HCT116 (cell line): ENCODE measurements at regions not wholly inside any gene's neighbourhood (a gene's known extent, or its start where the extent isn't known, plus 50 kb on each side); places are given as distances from the start of the nearest gene placed in this dataset.

ENCODE experiments used
- ATAC-seq: fragments of 200-7000 bp; cut with Tn5 transposase; 2 replicates; pipeline ENCODE4 v1.9.1; 2020; ENCODE audit warnings: mild to moderate bottlenecking, moderate library complexity
- BruUV-seq: library from RNA; stranded (reverse); fragments of 400-500 nt; replicated peaks from 2 replicates; lab custom pipeline; 2021; lab: Mats Ljungman, UMichigan
- CTCF ChIA-PET: fragments of 300-600 bp; sonication (Branson Sonifier 250); formaldehyde crosslinking; loops from one replicate; lab custom pipeline; 2021; ENCODE audit warnings: antibody characterized with exemption; lab: Charles Lee
- POLR2A ChIA-PET: fragments of 300-600, 350-600 bp; sonication (Branson Sonifier 250); formaldehyde crosslinking; loops from one replicate; lab custom pipeline; 2021; ENCODE audit warnings: antibody characterized with exemption; lab: Charles Lee
- RAD21 ChIA-PET, 2 experiments: fragments of 300-600 bp; sonication (Branson Sonifier 250); formaldehyde crosslinking; loops; one replicate each; lab custom pipeline; 2023; ENCODE audit warnings: low total read pairs in 2 of 2; ENCODE audit not compliant: uncharacterized antibody in 2 of 2, unreplicated experiment in 2 of 2, low non-redundant PET in 1 of 2; lab: Charles Lee
- DNase-seq: peaks from one replicate; pipeline ENCODE4 v3.0.0-alpha.2; 2010; ENCODE audit warnings: low read depth, low spot score
- H2AFZ ChIP-seq: fragments of 200-600 bp; shearing (Covaris generic), sonication (generic); 2 replicates; pipeline ENCODE4 v1.6.1; 2017; ENCODE audit warnings: low read depth, mixed run types, mixed read lengths, antibody characterized with exemption, low read length; ENCODE audit not compliant: poor library complexity, severe bottlenecking
- H3K27ac ChIP-seq: 2 replicates; pipeline ENCODE4 v1.5.1; 2012; ENCODE audit warnings: low read depth, low read length
- H3K27me3 ChIP-seq: fragments of 200-600 bp; sonication (generic); 2 replicates; pipeline ENCODE4 v1.6.1; 2016; ENCODE audit warnings: mixed run types, low read length, mixed read lengths; ENCODE audit not compliant: insufficient read depth
- H3K36me3 ChIP-seq, 2 experiments: fragments of 200-500 bp in 1 of 2; fragments of 200-600 bp in 1 of 2; sonication (Bioruptor generic) in 1 of 2; sonication (generic) in 1 of 2; 2 replicates each; pipeline versions ENCODE4 v1.5.1 to v1.6.1; 2014 to 2016; ENCODE audit warnings: low read length in 2 of 2, inconsistent platforms in 1 of 2, mixed read lengths in 1 of 2, mixed run types in 1 of 2; ENCODE audit not compliant: insufficient read depth in 2 of 2, control insufficient read depth in 1 of 2
- H3K4me1 ChIP-seq, 2 experiments: fragments of 200-600 bp in 1 of 2; sonication (generic) in 1 of 2; 2 replicates each; pipeline versions ENCODE4 v1.5.1 to v1.6.1; 2012 to 2017; ENCODE audit warnings: low read length in 2 of 2, inconsistent platforms in 1 of 2, mild to moderate bottlenecking in 1 of 2, mixed read lengths in 1 of 2, mixed run types in 1 of 2, moderate library complexity in 1 of 2; ENCODE audit not compliant: insufficient read depth in 2 of 2, control insufficient read depth in 1 of 2
- H3K4me2 ChIP-seq: fragments of 200-600 bp; sonication (generic); 2 replicates; pipeline ENCODE4 v1.6.1; 2017; ENCODE audit warnings: mixed run types, low read length, mixed read lengths
- H3K4me3 ChIP-seq, 2 experiments: fragments of 200-600 bp in 1 of 2; sonication (generic) in 1 of 2; replicated peaks in 1 of 2; 2 replicates each; pipeline ENCODE4 v1.5.1; 2011 to 2016; ENCODE audit warnings: low read length in 2 of 2, control low read depth in 1 of 2, low read depth in 1 of 2, mild to moderate bottlenecking in 1 of 2, mixed read lengths in 1 of 2, mixed run types in 1 of 2
- H3K79me2 ChIP-seq: fragments of 200-600 bp; sonication (generic); 2 replicates; pipeline ENCODE4 v1.6.1; 2017; ENCODE audit warnings: mild to moderate bottlenecking, mixed run types, low read length, moderate library complexity, mixed read lengths; ENCODE audit not compliant: insufficient read depth
- H3K9ac ChIP-seq: fragments of 200-600 bp; sonication (generic); 2 replicates; pipeline ENCODE4 v1.6.1; 2016; ENCODE audit warnings: low read length, mixed read lengths
- H3K9me2 ChIP-seq: fragments of 200-600 bp; sonication (generic), shearing (Covaris generic); 2 replicates; pipeline ENCODE4 v1.6.1; 2017; ENCODE audit warnings: mixed run types, mild to moderate bottlenecking, moderate library complexity; ENCODE audit not compliant: insufficient read depth
- H3K9me3 ChIP-seq, 2 experiments: fragments of 200-500 bp in 1 of 2; fragments of 200-600 bp in 1 of 2; sonication (Bioruptor generic) in 1 of 2; sonication (generic) in 1 of 2; 2 replicates each; pipeline ENCODE4 v1.6.1; 2014 to 2017; ENCODE audit warnings: low read length in 2 of 2, mixed read lengths in 2 of 2, inconsistent platforms in 1 of 2, low read depth in 1 of 2, mild to moderate bottlenecking in 1 of 2, mixed run types in 1 of 2, moderate library complexity in 1 of 2; ENCODE audit not compliant: control insufficient read depth in 1 of 2, insufficient read depth in 1 of 2
- H4K20me1 ChIP-seq: fragments of 200-600 bp; sonication (generic), shearing (Covaris generic); 2 replicates; pipeline ENCODE4 v1.6.1; 2017; ENCODE audit warnings: mixed run types, mild to moderate bottlenecking, moderate library complexity; ENCODE audit not compliant: insufficient read depth
- ATF3 ChIP-seq: IDR thresholded peaks from 2 replicates; pipeline ENCODE4 v1.6.1; 2012
- CBX3 ChIP-seq: IDR thresholded peaks from 2 replicates; pipeline ENCODE4 v1.6.1; 2012; ENCODE audit warnings: low read depth
- CEBPB ChIP-seq: IDR thresholded peaks from 2 replicates; pipeline ENCODE4 v1.6.1; 2012; ENCODE audit warnings: low read depth
- EGR1 ChIP-seq: IDR thresholded peaks from 2 replicates; pipeline ENCODE4 v1.6.1; 2012; ENCODE audit warnings: low read depth
- ELF1 ChIP-seq: IDR thresholded peaks from 2 replicates; pipeline ENCODE4 v1.6.1; 2012; ENCODE audit warnings: low read depth, borderline replicate concordance
- EZH2 ChIP-seq: fragments of 200-600 bp; sonication (generic); IDR thresholded peaks from 2 replicates; pipeline ENCODE4 v1.6.1; 2017; ENCODE audit warnings: antibody characterized with exemption, mixed run types
- EZH2phosphoT487 ChIP-seq: fragments of 200-600 bp; IDR thresholded peaks from 2 replicates; pipeline ENCODE4 v1.6.1; 2018; ENCODE audit warnings: antibody characterized with exemption, borderline replicate concordance
- FOSL1 ChIP-seq: IDR thresholded peaks from 2 replicates; pipeline ENCODE4 v1.6.1; 2012; ENCODE audit warnings: low read depth
- JUND ChIP-seq: IDR thresholded peaks from 2 replicates; pipeline ENCODE4 v1.6.1; 2012
- MAX ChIP-seq: IDR thresholded peaks from 2 replicates; pipeline ENCODE4 v1.6.1; 2012
- POLR2A ChIP-seq: IDR thresholded peaks from 2 replicates; pipeline ENCODE4 v1.7.0; 2011; ENCODE audit warnings: borderline replicate concordance; ENCODE audit not compliant: insufficient read depth, insufficient read length; ENCODE audit errors: extremely low read depth
- POLR2AphosphoS5 ChIP-seq: IDR thresholded peaks from 2 replicates; pipeline ENCODE4 v1.6.1; 2011; ENCODE audit warnings: mild to moderate bottlenecking, low read depth, low read length, moderate library complexity
- SIN3A ChIP-seq: IDR thresholded peaks from 2 replicates; pipeline ENCODE4 v1.6.1; 2012; ENCODE audit warnings: low read depth
- SP1 ChIP-seq: IDR thresholded peaks from 2 replicates; pipeline ENCODE4 v1.6.1; 2012; ENCODE audit warnings: low read depth
- SRF ChIP-seq: IDR thresholded peaks from 2 replicates; pipeline ENCODE4 v1.6.1; 2012; ENCODE audit warnings: low read depth
- TCF7L2 ChIP-seq: IDR thresholded peaks from 2 replicates; pipeline ENCODE4 v1.7.0; 2011; ENCODE audit warnings: borderline replicate concordance, inconsistent platforms; ENCODE audit not compliant: insufficient read depth, insufficient read length; ENCODE audit errors: extremely low read depth
- YY1 ChIP-seq: IDR thresholded peaks from 2 replicates; pipeline ENCODE4 v1.6.1; 2011; ENCODE audit warnings: low read length, low read depth, moderate library complexity, mild to moderate bottlenecking; ENCODE audit not compliant: insufficient replicate concordance; ENCODE audit errors: extremely low read depth
- ZFX ChIP-seq: fragments of 450-650 bp; IDR thresholded peaks from 2 replicates; pipeline ENCODE4 v1.6.1; 2017
- ZNF274 ChIP-seq: fragments of 200-500 bp; sonication (Bioruptor generic); IDR thresholded peaks from 2 replicates; pipeline ENCODE4 v1.6.1; 2014; ENCODE audit warnings: mild to moderate bottlenecking, low read depth, low read length, inconsistent platforms
- intact Hi-C: fragments of 100-400 bp; cut with micrococcal nuclease; formaldehyde crosslinking; loops from 2 replicates; pipeline ENCODE4 v1.10.0; 2022

- Histone ChIP-seq H3K9me2 (no peaks in the 10 kb centered on the region), H3K79me2 (no peaks in the 10 kb centered on the region), H4K20me1 (no peaks in the 10 kb centered on the region), H3K4me1 (no peaks in the 10 kb centered on the region), H3K27me3 (peaks cover 17% of the 10 kb centered on the region)
- BruUV-seq, result no TSS peak
- ChIA-PET RAD21 (no interaction called here), POLR2A (no interaction called here), CTCF (no interaction called here)
- no peak for DNase-seq
- no peak for TF ChIP-seq ZFX
- no peak for TF ChIP-seq MAX
- TF ChIP-seq SIN3A, result no peak
- TF ChIP-seq EZH2phosphoT487, result no peak
- no peak for TF ChIP-seq POLR2AphosphoS5
- no peak for TF ChIP-seq ELF1
- no peak for TF ChIP-seq POLR2A
- no peak for TF ChIP-seq CEBPB
- TF ChIP-seq, all 23 proteins: peak for 0
- no peak for ATAC-seq
- Histone ChIP-seq H3K27ac (no peak overlapping the region), H3K36me3 (no peaks in the 10 kb centered on the region), H2AFZ (no peak overlapping the region), H3K4me2 (no peak overlapping the region), H3K9me3 (no peaks in the 10 kb centered on the region), H3K4me3 (no peak overlapping the region), H3K9ac (no peak overlapping the region)
- intact Hi-C loops, result no loop called here
These were observed 311.1 kb downstream of the PRDM2 start for GRCh38 chr1:14011132-14011531.

- Histone ChIP-seq H3K9me2 (no peaks in the 10 kb centered on the region), H3K27me3 (peaks cover 25% of the 10 kb centered on the region), H3K9me3 (no peaks in the 10 kb centered on the region), H4K20me1 (no peaks in the 10 kb centered on the region), H3K4me3 (no peak overlapping the region), H3K79me2 (no peaks in the 10 kb centered on the region), H3K4me1 (no peaks in the 10 kb centered on the region), H3K36me3 (no peaks in the 10 kb centered on the region), H3K9ac (no peak overlapping the region), H2AFZ (no peak overlapping the region), H3K27ac (no peak overlapping the region), H3K4me2 (no peak overlapping the region)
- no TSS peak for BruUV-seq
- CTCF ChIA-PET, result no interaction called here
- POLR2A ChIA-PET, result no interaction called here
- ATAC-seq (no peak), DNase-seq (no peak)
- intact Hi-C loops, result no loop called here
- TF ChIP-seq ZFX (no peak), EZH2phosphoT487 (no peak), POLR2AphosphoS5 (no peak), EZH2 (no peak), EGR1 (no peak), ATF3 (no peak), ELF1 (no peak), JUND (no peak), CBX3 (no peak), CEBPB (no peak), YY1 (no peak), SP1 (no peak), ZNF274 (no peak), TCF7L2 (no peak), MAX (no peak), POLR2A (no peak), SIN3A (no peak), SRF (no peak), FOSL1 (no peak)
- RAD21 ChIA-PET, result no interaction called here
These were observed 311.9 kb downstream of the PRDM2 start for GRCh38 chr1:14011888-14012287.
